ENCODE measurements at regions not wholly inside any gene's neighbourhood (a gene's known extent, or its start where the extent isn't known, plus 50 kb on each side); places are given as distances from the start of the nearest gene placed in this dataset.

DNA sequence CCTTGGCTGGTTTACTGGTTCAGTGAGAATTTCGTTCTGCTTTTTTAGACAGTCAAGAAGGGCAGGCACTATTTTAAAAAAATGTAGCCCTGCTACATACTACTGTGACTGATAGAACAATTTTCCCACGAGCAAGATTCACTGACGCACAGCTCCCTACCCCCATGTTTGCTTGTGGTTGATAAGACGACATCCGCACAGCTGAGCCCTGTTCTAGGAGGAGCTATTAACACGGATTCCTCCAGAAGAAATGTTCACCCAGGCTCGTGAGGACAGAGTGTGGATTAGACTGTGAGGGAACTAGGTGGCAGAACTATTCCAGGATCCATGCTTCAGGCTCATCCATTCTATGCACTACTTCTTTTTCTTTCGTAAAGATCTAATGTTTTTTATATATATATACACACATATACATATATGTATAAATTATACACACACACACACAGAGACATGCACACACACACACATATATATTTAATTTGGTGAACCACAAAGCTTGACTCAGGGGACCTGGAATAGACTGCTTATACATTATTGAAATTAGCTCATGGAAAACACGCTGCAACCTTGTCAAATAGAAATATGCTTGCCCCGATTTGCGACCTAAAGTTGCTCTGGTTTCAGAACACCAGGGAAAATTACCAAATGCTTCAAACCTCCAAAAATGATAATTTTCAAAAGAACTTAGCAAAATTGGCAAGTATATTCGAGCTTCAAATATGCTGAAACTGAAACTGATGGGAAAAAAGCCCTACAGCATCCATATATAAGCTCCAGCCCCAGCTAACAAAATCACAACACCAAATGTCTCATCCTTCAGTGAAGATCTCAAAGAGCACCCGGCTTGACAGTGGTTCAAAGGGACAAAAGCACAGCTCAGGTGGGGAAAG, 370.4 kb downstream of the SOCS6 start:
- H3K4me3 ChIP-seq (ENCODE audit: low read length) = no peak overlapping the region
- no peaks in the 10 kb centered on the region for H3K9me2 ChIP-seq (replicated peaks; ENCODE audit: insufficient read depth, low read length)
- no peaks in the 10 kb centered on the region for H3K36me3 ChIP-seq (replicated peaks; ENCODE audit: insufficient read depth, low read length)
- H3F3A ChIP-seq (ENCODE audit: insufficient read depth, low read length) = no peaks in the 10 kb centered on the region
- H4K20me1 ChIP-seq (ENCODE audit: insufficient read depth, low read length) = no peaks in the 10 kb centered on the region
- no peaks in the 10 kb centered on the region for H3K27me3 ChIP-seq (replicated peaks; ENCODE audit: insufficient read depth, low read length)
- H3K4me2 ChIP-seq (ENCODE audit: low read depth, low read length) = no peak overlapping the region
- no peak overlapping the region for H3K9ac ChIP-seq (ENCODE audit: low read length)
- no peaks in the 10 kb centered on the region for H3K79me2 ChIP-seq (ENCODE audit: low read length)
- no peaks in the 10 kb centered on the region for H3K4me1 ChIP-seq (ENCODE audit: low read length)
- H3K9me3 ChIP-seq (replicated peaks; ENCODE audit: insufficient read depth, low read length) = no peaks in the 10 kb centered on the region
- H2AFZ ChIP-seq (ENCODE audit: low read length) = no peak overlapping the region
- TF ChIP-seq, protein P1, sequence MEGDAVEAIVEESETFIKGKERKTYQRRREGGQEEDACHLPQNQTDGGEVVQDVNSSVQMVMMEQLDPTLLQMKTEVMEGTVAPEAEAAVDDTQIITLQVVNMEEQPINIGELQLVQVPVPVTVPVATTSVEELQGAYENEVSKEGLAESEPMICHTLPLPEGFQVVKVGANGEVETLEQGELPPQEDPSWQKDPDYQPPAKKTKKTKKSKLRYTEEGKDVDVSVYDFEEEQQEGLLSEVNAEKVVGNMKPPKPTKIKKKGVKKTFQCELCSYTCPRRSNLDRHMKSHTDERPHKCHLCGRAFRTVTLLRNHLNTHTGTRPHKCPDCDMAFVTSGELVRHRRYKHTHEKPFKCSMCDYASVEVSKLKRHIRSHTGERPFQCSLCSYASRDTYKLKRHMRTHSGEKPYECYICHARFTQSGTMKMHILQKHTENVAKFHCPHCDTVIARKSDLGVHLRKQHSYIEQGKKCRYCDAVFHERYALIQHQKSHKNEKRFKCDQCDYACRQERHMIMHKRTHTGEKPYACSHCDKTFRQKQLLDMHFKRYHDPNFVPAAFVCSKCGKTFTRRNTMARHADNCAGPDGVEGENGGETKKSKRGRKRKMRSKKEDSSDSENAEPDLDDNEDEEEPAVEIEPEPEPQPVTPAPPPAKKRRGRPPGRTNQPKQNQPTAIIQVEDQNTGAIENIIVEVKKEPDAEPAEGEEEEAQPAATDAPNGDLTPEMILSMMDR (IDR thresholded peaks at IDR 0.05; ENCODE audit: low read length) = no peak
- TF ChIP-seq EZH2phosphoT487 (IDR thresholded peaks at IDR 0.05; ENCODE audit: low read length) = no peak
- TF ChIP-seq EZH2 (optimal IDR thresholded peaks at IDR 0.05; ENCODE audit: low read depth, low read length) = no peak
- DNase-seq = no peak
- H3K27ac ChIP-seq (ENCODE audit: low read length) = no peak overlapping the region

- no peak for DNase-seq
- H3K4me1 ChIP-seq (ENCODE audit: low read length) = no peaks in the 10 kb centered on the region
- H3F3A ChIP-seq (ENCODE audit: insufficient read depth, low read length) = no peaks in the 10 kb centered on the region
- H4K20me1 ChIP-seq (ENCODE audit: insufficient read depth, low read length) = no peaks in the 10 kb centered on the region
- no peaks in the 10 kb centered on the region for H3K9me3 ChIP-seq (replicated peaks; ENCODE audit: insufficient read depth, low read length)
- no peak overlapping the region for H3K4me3 ChIP-seq (ENCODE audit: low read length)
- no peak overlapping the region for H3K27ac ChIP-seq (ENCODE audit: low read length)
- no peaks in the 10 kb centered on the region for H3K9me2 ChIP-seq (replicated peaks; ENCODE audit: insufficient read depth, low read length)
- no peaks in the 10 kb centered on the region for H3K36me3 ChIP-seq (replicated peaks; ENCODE audit: insufficient read depth, low read length)
- TF ChIP-seq EZH2 (optimal IDR thresholded peaks at IDR 0.05; ENCODE audit: low read depth, low read length) = no peak
- TF ChIP-seq EZH2phosphoT487 (IDR thresholded peaks at IDR 0.05; ENCODE audit: low read length) = no peak
- TF ChIP-seq, protein P1 (IDR thresholded peaks at IDR 0.05; ENCODE audit: low read length) = no peak
- H3K9ac ChIP-seq (ENCODE audit: low read length) = no peak overlapping the region
- no peaks in the 10 kb centered on the region for H3K79me2 ChIP-seq (ENCODE audit: low read length)
- H3K4me2 ChIP-seq (ENCODE audit: low read depth, low read length) = no peak overlapping the region
- no peaks in the 10 kb centered on the region for H3K27me3 ChIP-seq (replicated peaks; ENCODE audit: insufficient read depth, low read length)
- no peak overlapping the region for H2AFZ ChIP-seq (ENCODE audit: low read length)
These were observed 364.8 kb downstream of the SOCS6 start for GRCh38 chr18:70653671-70654070.

DNA sequence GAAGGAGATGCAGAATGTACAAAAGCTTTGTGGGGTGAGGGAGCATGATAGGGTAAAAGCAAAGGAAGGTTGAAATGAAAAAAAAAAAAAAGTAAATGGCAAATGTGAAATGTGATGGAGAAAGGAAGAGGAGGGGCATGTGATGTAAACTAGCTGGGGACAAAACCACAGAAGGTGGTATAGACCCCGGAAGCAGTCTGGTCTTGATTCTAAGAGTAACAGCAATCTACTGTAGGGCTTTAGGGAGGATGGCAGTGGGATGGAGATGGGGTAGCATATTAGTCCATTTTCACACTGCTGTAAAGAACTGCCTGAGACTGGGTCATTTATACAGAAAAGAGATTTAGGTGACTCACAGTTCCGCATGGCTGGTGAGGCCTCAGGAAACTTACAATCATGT, 362.0 kb downstream of the SOCS6 start:
- TF ChIP-seq EZH2 (optimal IDR thresholded peaks at IDR 0.05; ENCODE audit: low read depth, low read length) (no peak), EZH2phosphoT487 (IDR thresholded peaks at IDR 0.05; ENCODE audit: low read length) (no peak)
- TF ChIP-seq, protein P1 (IDR thresholded peaks at IDR 0.05; ENCODE audit: low read length) = no peak
- Histone ChIP-seq H3K27ac (ENCODE audit: low read length) (no peak overlapping the region), H3K9me3 (replicated peaks; ENCODE audit: insufficient read depth, low read length) (no peaks in the 10 kb centered on the region), H3K4me3 (ENCODE audit: low read length) (no peak overlapping the region), H3K9me2 (replicated peaks; ENCODE audit: insufficient read depth, low read length) (no peaks in the 10 kb centered on the region), H3K36me3 (replicated peaks; ENCODE audit: insufficient read depth, low read length) (no peaks in the 10 kb centered on the region), H3K4me2 (ENCODE audit: low read depth, low read length) (no peak overlapping the region), H2AFZ (ENCODE audit: low read length) (no peak overlapping the region), H3K9ac (ENCODE audit: low read length) (no peak overlapping the region), H4K20me1 (ENCODE audit: insufficient read depth, low read length) (no peaks in the 10 kb centered on the region), H3K27me3 (replicated peaks; ENCODE audit: insufficient read depth, low read length) (no peaks in the 10 kb centered on the region), H3F3A (ENCODE audit: insufficient read depth, low read length) (no peaks in the 10 kb centered on the region), H3K79me2 (ENCODE audit: low read length) (no peaks in the 10 kb centered on the region), H3K4me1 (ENCODE audit: low read length) (no peaks in the 10 kb centered on the region)
- DNase-seq = no peak
